NCI-H526 treated with DMSO at 0.1 percent for 48 hours (cell line): ENCODE measurements at regions not wholly inside any gene's neighbourhood (a gene's known extent, or its start where the extent isn't known, plus 50 kb on each side); places are given as distances from the start of the nearest gene placed in this dataset.

Source experiments
- DNase-seq: peaks from one replicate; lab custom pipeline; 2025; lab: John Stamatoyannopoulos, UW

DNA sequence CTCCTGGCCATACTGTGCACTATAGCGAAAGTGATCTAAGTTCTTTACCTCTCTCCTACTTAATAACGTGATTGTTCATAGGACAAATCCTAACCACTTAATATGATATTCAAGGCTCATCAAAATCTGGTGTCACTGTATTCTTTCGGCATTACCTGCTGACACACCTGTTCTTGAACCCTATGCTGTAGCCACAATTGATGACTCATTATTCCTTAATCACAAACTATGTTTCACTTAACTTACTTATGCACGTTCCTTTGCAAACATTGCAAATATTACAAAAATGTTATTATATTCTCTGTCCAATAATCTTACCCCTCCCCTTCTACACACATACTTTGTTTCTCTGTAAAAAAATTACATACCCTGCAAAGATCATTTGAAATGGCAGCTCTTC, 158.1 kb upstream of the ADRA1B start:
- DNase-seq: no peak

DNA sequence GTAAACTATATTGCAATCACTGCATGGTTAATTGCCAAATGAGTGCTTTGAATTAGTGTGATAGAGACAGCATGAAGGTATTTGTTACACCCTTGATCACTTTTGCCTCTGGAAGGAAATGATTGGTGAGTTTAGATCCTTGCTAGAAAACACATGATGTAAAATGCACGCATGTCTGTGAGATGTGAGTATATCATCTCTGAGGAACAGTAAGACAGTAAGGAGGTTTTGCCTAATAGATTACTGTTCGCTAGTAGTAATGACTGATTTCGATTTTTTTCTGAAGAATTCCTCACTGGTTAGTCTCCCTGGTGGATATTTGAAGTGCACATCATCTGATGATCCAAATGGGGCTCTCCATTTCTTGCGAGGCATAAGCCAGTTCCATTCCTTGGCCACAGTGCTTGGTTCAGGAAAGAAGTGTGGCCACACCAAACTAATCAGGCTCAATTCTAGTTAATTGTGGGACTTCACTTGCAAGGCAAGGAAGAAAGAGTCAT, 156.4 kb upstream of the ADRA1B start:
- DNase-seq: no peak

GRCh38 chr5:159762921-159763320, 153.4 kb upstream of the ADRA1B start:
- DNase-seq: no peak

DNA sequence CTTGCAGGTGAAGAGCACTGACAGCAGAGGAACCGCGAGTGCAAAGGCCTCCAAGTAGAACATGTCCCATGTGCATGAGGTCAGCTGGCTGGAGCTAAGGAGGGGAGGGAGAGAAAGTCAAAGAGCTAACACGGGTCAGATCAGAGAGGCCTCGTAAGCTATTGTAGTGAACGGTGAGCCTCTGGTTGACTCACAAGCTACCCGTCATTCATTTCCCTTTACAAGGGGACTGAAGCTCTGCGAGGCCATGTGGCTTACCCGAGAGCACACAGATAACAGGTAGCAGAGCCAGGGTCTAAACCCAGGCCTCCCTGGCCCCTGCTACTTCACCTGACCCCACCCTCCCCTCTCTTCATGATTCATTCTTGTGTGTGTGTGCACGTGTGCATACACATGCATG, 152.7 kb upstream of the ADRA1B start:
- DNase-seq: no peak

- no peak for DNase-seq
These were observed 151.8 kb upstream of the ADRA1B start for GRCh38 chr5:159764283-159765134.

DNA sequence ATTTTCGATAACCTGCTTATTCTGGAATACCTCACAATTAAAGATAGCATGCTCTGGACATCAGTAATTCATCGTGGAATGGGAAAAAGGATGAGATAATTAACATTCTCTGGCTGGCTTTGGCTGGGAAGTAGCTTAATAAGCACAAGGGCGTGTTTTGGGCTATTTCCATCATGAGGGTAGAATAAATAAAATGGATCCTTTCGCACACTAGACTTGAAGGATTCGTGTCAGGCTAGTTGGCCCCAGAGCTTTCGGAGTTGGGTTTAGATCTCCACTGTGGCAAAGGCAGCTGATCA, 151.2 kb upstream of the ADRA1B start:
- DNase-seq: no peak

GRCh38 chr5:159765760-159766517, 150.3 kb upstream of the ADRA1B start:
- no peak for DNase-seq

DNA sequence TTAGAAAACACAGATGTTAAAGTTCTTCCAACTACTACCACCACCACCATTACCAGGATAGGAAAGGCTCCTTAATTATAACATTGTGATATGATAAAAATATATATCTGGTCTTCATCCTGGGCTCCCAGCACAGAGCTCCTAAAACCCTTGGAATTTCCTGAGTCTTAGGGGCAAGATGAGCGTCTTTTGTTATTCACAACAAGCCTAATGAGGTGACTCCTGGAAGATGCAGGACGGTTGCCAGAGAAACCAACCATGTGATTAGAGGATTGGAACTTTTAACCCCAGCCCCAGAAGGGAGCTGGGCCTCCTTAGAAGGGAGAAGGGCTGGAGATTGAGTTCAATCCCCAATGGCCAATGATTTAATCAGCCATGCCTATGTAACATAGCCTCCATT, 148.0 kb upstream of the ADRA1B start:
- no peak for DNase-seq

- no peak for DNase-seq
These were observed 143.6 kb upstream of the ADRA1B start for GRCh38 chr5:159772698-159773061.

GRCh38 chr5:159773062-159773924, 143.0 kb upstream of the ADRA1B start:
- DNase-seq: peak; percentile 36

- no peak for DNase-seq
These were observed 141.7 kb upstream of the ADRA1B start for GRCh38 chr5:159774476-159775031.

GRCh38 chr5:159775890-159776289, 140.4 kb upstream of the ADRA1B start:
- no peak for DNase-seq

DNA sequence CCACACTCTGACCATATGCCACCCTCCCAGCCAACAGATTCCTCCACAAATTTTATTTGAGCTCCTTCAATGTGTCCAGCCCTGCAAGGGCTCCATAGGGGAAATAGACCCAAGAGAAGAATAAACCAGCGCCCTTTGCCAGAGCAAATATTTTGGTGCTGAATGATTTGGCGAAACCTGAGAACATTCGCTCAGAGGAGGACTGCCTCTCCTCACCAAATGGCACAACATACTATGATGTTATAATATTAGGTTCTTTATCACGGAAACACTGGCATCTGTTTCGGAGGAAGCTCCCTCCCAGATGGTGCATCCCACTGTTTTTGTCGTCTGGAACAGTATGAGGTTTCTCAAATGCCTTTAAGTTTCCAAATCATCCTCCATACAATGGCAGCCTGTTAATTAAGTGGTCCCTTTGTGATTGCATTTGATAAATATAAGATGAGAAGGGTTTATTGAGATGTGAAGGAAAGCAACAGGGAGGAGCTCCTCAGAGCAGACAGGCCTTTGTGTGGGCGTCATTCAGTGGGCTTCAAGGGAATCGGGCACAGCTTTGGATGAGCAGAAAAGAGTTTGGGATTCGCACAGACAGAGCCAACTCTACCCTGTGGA, 139.1 kb upstream of the ADRA1B start:
- no peak for DNase-seq

- DNase-seq: no peak
These were observed 136.8 kb upstream of the ADRA1B start for GRCh38 chr5:159779481-159779880.

DNA sequence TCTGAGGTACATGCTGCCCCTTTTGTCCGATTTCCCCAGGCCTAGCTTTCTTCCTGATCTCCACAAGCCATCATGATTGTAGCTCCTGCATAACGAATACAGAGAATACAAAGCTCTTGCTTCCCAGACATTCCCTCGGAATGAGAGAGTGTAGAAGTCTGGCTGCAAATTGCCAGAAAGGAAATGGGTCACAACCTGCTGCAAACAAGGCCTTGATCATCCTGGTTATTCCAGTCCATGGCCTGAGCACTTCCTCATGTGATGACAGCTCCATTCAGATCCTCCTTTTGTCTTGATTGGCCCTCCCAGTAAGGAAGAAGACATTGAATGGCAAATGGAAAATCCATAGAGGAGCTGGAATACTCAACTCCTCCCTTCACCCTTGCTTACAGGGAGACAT, 136.0 kb upstream of the ADRA1B start:
- no peak for DNase-seq

DNA sequence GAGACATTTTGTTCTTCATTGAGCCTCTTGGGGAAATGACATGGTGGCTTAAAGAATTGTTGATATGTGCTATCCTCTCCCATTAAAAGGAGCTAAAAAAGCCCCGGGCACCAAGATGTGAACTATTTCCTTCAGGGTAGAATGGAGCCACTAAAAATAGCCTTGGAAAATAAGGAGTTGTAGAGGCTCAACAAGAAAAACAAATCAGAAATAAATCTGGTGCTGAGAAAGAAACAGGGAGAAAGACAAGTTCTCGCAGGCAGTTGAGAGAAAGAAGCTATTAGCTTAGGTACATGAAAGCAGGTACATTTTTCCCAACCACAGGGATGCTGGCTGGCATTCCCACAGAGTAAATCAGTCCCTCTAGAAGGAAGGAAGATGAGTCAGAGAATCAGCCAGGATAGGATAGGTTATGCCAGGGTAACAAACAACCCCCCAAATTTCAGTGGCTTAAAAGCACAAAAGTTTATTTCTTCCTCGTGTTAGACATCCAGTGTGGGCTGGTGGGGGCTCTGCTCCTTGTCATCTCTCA, 134.6 kb upstream of the ADRA1B start:
- no peak for DNase-seq

DNA sequence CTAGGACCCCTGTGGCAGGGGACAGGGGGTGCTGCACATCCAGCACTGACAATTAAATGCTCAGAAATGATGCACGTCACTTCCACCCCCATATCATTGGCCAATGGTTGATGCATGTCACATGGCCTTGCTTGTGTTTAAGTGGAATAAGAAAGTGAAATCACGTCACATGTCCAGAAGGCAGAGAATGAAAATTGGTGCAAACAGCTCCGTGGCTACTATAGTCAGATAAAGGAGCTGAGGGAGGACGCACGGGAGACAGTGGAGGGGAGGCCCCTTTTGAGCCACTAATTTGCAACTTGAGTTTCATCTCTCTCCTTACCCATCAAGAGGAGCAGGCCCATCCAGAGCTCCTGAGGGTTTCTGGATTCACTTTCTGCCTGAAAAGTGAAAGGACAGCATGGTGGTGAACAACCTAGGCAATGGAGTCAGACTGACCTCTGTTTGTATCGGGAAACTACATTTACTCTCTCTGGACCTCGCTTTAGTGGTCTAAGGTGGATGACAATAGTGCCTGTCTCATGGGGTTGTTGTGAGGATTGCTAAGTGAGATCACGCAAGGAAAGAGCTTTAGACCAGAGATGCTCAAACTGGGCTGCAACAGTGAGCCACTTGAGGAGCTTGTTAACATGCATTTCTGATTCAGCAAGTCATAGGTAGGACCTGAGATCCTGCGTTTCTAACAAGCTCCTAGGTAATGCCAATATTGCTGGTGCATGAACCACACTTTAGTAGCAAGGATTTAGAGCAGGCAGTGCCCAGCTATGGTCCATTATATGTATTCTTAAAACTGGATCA, 133.9 kb upstream of the ADRA1B start:
- no peak for DNase-seq

DNA sequence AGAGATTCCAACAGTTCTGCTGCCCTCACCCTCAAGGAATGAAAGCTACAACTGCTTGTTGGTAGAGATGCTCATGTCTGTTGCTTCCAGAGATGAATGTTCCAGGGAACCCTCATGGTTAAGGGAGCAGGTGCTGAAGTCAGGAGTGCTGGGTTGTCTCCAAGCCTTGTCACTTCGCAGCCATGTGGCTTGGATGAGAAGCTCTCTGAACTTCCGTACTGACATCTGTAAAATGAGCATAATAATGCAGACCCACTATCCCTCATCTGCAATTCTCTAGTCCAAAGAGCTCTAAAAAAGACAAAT, 133.3 kb upstream of the ADRA1B start:
- DNase-seq: no peak

GRCh38 chr5:159783726-159784247, 132.5 kb upstream of the ADRA1B start:
- DNase-seq: no peak

DNA sequence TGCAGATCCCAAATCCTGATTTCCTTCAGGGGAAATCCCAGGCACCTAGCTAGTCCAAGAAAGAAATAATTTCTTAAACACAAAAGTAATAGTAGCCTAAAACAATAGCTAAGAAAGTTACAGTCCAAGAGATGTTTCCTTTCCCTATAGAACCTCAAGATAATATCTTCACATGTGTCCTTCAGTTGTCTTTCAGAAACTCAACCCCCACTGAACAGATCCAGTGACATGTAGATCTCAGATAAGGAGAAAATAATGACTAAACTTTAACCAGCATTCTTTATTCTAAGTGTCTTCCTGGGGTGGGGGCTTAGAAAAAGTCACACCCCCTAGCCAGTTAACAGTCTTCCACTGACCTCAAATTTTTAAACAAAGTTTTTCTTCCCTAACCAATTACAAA, 131.3 kb upstream of the ADRA1B start:
- DNase-seq: no peak

GRCh38 chr5:159785656-159786055, 130.6 kb upstream of the ADRA1B start:
- no peak for DNase-seq
